Uterus (tissue), 2 donors: ENCODE measurements at regions not wholly inside any gene's neighbourhood (a gene's known extent, or its start where the extent isn't known, plus 50 kb on each side); places are given as distances from the start of the nearest gene placed in this dataset.

ENCODE experiments used
- CTCF ChIP-seq, 4 experiments: fragments of 200-600 bp in 2 of 4; fragments of 450-650 bp in 2 of 4; sonication (generic) in 2 of 4; IDR thresholded peaks; one replicate each; pipeline ENCODE4 v1.5.1; 2016 to 2019; ENCODE audit warnings: antibody characterized with exemption in 4 of 4, mild to moderate bottlenecking in 2 of 4, moderate library complexity in 1 of 4
- POLR2A ChIP-seq, 2 donors: fragments of 450-650 bp; IDR thresholded peaks; one replicate each; pipeline ENCODE4 v1.6.1; 2016; ENCODE audit warnings: antibody characterized with exemption in 2 of 2, mild to moderate bottlenecking in 1 of 2, moderate library complexity in 1 of 2

GRCh38 chr11:104260456-104260855 lies 96.5 kb upstream of the PDGFD start:
- TF ChIP-seq POLR2A (IDR thresholded peaks at IDR 0.05): no peak
- no peak for TF ChIP-seq CTCF (IDR thresholded peaks at IDR 0.05)
